ENCODE measurements at regions not wholly inside any gene's neighbourhood (a gene's known extent, or its start where the extent isn't known, plus 50 kb on each side); places are given as distances from the start of the nearest gene placed in this dataset.

DNA sequence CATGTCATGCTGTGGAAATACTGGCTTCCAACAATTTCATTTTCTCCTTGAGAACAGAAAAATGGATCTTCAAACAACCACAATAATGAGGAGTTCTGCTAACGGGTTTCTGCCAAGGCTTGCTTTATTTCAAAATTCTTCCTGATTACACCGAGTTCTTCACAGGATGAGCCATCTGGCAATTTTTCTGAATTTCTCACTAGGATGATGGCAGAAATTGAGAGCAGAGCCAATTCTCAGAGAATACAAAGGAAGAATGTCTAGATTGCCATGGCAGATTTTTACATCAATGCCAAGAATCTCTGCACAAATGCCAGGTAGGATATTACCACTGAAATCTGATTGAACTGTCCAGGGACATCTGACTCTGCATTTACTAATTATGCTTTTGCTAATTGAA is 619.0 kb upstream of the CHRM3 start:
- H3K4me3 ChIP-seq (ENCODE audit: low read depth, low read length), result no peak overlapping the region
- DNase-seq (ENCODE audit: low read depth), result no peak
- TF ChIP-seq, protein P1, sequence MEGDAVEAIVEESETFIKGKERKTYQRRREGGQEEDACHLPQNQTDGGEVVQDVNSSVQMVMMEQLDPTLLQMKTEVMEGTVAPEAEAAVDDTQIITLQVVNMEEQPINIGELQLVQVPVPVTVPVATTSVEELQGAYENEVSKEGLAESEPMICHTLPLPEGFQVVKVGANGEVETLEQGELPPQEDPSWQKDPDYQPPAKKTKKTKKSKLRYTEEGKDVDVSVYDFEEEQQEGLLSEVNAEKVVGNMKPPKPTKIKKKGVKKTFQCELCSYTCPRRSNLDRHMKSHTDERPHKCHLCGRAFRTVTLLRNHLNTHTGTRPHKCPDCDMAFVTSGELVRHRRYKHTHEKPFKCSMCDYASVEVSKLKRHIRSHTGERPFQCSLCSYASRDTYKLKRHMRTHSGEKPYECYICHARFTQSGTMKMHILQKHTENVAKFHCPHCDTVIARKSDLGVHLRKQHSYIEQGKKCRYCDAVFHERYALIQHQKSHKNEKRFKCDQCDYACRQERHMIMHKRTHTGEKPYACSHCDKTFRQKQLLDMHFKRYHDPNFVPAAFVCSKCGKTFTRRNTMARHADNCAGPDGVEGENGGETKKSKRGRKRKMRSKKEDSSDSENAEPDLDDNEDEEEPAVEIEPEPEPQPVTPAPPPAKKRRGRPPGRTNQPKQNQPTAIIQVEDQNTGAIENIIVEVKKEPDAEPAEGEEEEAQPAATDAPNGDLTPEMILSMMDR (conservative IDR thresholded peaks at IDR 0.05; ENCODE audit: low read depth, low read length), result no peak

DNA sequence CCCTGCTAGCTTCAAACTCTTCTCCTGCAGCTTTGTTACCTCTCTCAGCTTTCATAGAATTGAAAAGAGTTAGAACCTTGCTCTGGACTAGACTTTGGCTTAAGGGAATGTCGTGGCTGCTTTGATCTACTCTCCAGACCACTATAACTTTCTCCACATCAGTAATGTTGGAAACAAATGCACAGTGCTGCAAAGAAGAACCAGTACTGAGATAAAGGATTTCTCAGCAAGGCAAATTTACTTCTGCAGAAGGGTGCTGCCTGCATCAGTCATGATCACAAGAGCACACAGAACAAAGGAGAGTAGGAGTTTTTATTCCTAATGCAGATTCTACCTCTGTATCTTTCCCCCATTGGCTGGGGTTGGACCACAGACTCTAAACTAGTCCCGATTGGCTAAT is 621.6 kb upstream of the CHRM3 start:
- TF ChIP-seq, protein P1 (conservative IDR thresholded peaks at IDR 0.05; ENCODE audit: low read depth, low read length), result no peak
- DNase-seq (ENCODE audit: low read depth), result no peak
- H3K4me3 ChIP-seq (ENCODE audit: low read depth, low read length), result no peak overlapping the region

DNA sequence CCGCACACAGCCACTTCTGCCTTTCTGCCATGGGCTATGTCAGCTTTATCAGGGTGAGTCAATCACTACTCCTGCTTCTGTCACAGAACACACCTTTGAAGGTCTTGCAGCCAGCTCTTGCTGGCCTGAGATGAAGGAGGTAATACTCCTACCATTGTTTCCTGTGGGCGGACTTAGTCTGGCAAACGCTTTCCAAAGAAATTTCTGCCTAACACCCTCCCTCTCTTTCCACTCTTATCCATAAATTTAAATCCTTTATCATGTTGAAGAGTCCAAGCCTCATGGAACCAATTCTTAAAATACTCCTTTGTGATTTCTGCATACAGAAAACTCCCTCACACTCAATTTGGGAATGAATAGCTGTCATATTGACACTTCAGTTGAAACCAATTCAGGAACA is 633.1 kb upstream of the CHRM3 start:
- no peak for DNase-seq (ENCODE audit: low read depth)
- TF ChIP-seq, protein P1 (conservative IDR thresholded peaks at IDR 0.05; ENCODE audit: low read depth, low read length), result no peak
- no peak overlapping the region for H3K4me3 ChIP-seq (ENCODE audit: low read depth, low read length)

DNA sequence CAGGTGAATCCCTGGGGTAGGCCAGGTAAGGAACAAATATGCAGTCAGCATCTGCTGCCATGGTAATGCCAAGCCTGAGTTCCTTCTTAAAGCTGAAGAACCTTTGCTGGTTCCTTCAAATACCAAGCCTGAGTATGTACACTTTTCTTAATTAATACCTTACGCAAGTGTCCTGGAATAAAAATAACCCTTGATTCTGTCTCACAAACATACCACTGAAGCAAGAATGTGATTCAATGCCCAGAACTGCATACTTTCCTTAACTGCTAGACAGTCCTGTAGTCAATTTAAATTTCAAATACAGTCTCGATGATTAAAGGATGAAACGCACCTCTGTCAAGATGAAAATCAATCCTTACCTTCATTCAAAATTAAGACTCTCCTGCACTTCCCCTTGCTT is 634.0 kb upstream of the CHRM3 start:
- no peak for DNase-seq (ENCODE audit: low read depth)
- TF ChIP-seq, protein P1 (conservative IDR thresholded peaks at IDR 0.05; ENCODE audit: low read depth, low read length), result no peak
- no peak overlapping the region for H3K4me3 ChIP-seq (ENCODE audit: low read depth, low read length)

DNA sequence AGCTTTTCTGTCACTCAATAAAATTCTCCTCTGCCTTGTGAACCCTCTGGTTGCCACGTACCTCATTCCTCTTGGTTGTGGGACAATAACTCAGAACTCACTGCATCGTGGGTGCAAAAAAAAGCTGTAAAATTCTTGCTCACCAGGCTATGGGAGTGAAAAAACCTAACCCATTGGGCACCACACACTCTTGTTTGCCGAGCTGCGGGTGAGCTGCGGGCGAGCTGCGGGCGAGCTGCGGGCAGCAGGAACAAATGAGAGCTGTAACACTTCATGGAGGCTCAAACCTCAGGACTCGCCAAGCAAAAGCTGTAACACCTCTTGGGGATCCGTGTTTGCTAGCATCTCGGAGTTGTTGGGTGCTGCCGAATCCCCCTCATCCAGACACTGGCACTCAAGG is 641.3 kb upstream of the CHRM3 start:
- TF ChIP-seq, protein P1 (conservative IDR thresholded peaks at IDR 0.05; ENCODE audit: low read depth, low read length), result no peak
- no peak overlapping the region for H3K4me3 ChIP-seq (ENCODE audit: low read depth, low read length)
- DNase-seq (ENCODE audit: low read depth), result no peak

DNA sequence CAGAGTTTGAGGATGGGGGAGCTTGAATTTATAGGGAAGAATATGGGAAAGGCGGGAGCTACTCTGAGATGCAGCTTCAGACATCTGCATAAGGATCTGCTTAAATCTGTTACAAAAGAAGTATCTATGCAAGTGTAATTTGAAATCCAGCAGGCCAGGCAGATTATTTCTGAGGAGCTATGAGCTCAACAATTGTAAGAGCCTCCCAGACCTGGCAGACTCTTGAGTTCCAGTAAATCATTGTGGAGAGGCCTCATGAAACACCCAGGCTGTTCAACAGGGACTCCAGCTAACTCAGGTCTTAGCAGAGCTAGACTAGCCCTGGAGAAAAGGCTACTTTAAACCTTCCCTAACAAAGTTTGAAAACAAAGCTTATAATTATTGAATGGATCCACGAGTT is 647.5 kb upstream of the CHRM3 start:
- DNase-seq (ENCODE audit: low read depth), result peak; percentile 9
- TF ChIP-seq, protein P1 (conservative IDR thresholded peaks at IDR 0.05; ENCODE audit: low read depth, low read length), result no peak
- H3K4me3 ChIP-seq (ENCODE audit: low read depth, low read length), result no peak overlapping the region

DNA sequence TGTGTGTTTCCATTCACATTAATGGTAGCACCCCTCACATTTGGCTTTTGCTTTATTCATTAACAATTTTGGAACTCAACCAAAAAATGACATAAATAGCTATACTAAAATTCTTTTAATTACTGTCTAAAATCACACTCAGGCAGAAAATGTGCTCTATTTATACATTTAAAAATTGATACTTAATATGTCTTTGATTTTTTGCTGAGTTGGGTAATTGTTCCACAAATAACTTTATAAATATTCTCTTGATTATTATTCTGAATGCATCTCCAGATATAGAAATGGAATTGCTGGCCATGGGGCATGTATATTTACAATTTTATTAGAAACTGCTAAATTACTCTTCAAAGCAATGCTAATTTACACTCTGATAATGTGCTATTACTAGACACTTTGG is 658.7 kb upstream of the CHRM3 start:
- TF ChIP-seq, protein P1 (conservative IDR thresholded peaks at IDR 0.05; ENCODE audit: low read depth, low read length), result no peak
- no peak for DNase-seq (ENCODE audit: low read depth)
- no peak overlapping the region for H3K4me3 ChIP-seq (ENCODE audit: low read depth, low read length)

All from epithelial cell of proximal tubule (primary cell).